HG03378 (cell line): ENCODE measurements at regions not wholly inside any gene's neighbourhood (a gene's known extent, or its start where the extent isn't known, plus 50 kb on each side); places are given as distances from the start of the nearest gene placed in this dataset.

ENCODE experiments used
- ATAC-seq: cut with Tn5 transposase; IDR thresholded peaks from one replicate; pipeline ENCODE4 v1.9.1; 2021; ENCODE audit warnings: mild to moderate bottlenecking, moderate library complexity; ENCODE audit not compliant: unreplicated experiment

- no peak for ATAC-seq
These were observed 160.7 kb upstream of the CMC1 start for GRCh38 chr3:28080716-28081115.

- ATAC-seq = no peak
These were observed 159.9 kb upstream of the CMC1 start for GRCh38 chr3:28081533-28081947.

GRCh38 chr3:28087591-28087990, 153.8 kb upstream of the CMC1 start:
- ATAC-seq = no peak

- ATAC-seq = no peak
These were observed 152.4 kb upstream of the CMC1 start for GRCh38 chr3:28088811-28089526.

GRCh38 chr3:28089527-28089897, 151.9 kb upstream of the CMC1 start:
- ATAC-seq = no peak

- ATAC-seq = no peak
These were observed 142.1 kb upstream of the CMC1 start for GRCh38 chr3:28099296-28099695.

GRCh38 chr3:28101705-28102104, 139.7 kb upstream of the CMC1 start:
- ATAC-seq = no peak

GRCh38 chr3:28103861-28104260, 137.6 kb upstream of the CMC1 start:
- ATAC-seq = no peak

- ATAC-seq = no peak
These were observed 136.4 kb upstream of the CMC1 start for GRCh38 chr3:28104896-28105534.

- no peak for ATAC-seq
These were observed 131.6 kb upstream of the CMC1 start for GRCh38 chr3:28109829-28110228.

- no peak for ATAC-seq
These were observed 130.6 kb upstream of the CMC1 start for GRCh38 chr3:28110869-28111268.

GRCh38 chr3:28114893-28115292, 126.5 kb upstream of the CMC1 start:
- no peak for ATAC-seq

GRCh38 chr3:28115316-28115715, 126.1 kb upstream of the CMC1 start:
- no peak for ATAC-seq

- no peak for ATAC-seq
These were observed 123.8 kb upstream of the CMC1 start for GRCh38 chr3:28117598-28117997.

- no peak for ATAC-seq
These were observed 123.3 kb upstream of the CMC1 start for GRCh38 chr3:28118087-28118486.

GRCh38 chr3:28122227-28122626, 119.2 kb upstream of the CMC1 start:
- ATAC-seq = no peak

GRCh38 chr3:28124882-28125281, 116.5 kb upstream of the CMC1 start:
- no peak for ATAC-seq

GRCh38 chr3:28125342-28125741, 116.1 kb upstream of the CMC1 start:
- no peak for ATAC-seq

GRCh38 chr3:28130836-28131235, 110.6 kb upstream of the CMC1 start:
- ATAC-seq = no peak

- ATAC-seq = no peak
These were observed 108.5 kb upstream of the CMC1 start for GRCh38 chr3:28132941-28133340.

- ATAC-seq = no peak
These were observed 107.2 kb upstream of the CMC1 start for GRCh38 chr3:28134198-28134597.

GRCh38 chr3:28134792-28135375, 106.5 kb upstream of the CMC1 start:
- no peak for ATAC-seq
